Tibial artery (tissue), 4 donors: ENCODE measurements at regions not wholly inside any gene's neighbourhood (a gene's known extent, or its start where the extent isn't known, plus 50 kb on each side); places are given as distances from the start of the nearest gene placed in this dataset.

ENCODE experiments used
- DNase-seq, 2 donors: peaks; one replicate each; pipeline ENCODE4 v3.0.0-alpha.2; 2019
- H3K27ac ChIP-seq, 2 donors: fragments of 200-600 bp; sonication (generic) in 1 of 2; 1 replicate in 1 of 2; 2 replicates in 1 of 2; pipeline ENCODE4 v1.5.1; 2018 to 2019; ENCODE audit warnings: mild to moderate bottlenecking in 1 of 2
- H3K27me3 ChIP-seq, 2 donors: fragments of 200-600 bp; sonication (generic) in 1 of 2; one replicate each; pipeline versions ENCODE4 v1.5.1 to v1.6.0; 2016 to 2019
- H3K36me3 ChIP-seq, 3 donors: fragments of 200-600 bp; sonication (generic) in 2 of 3; one replicate each; pipeline ENCODE4 v1.5.1; 2016 to 2019; ENCODE audit warnings: mild to moderate bottlenecking in 2 of 3
- H3K4me1 ChIP-seq, 4 donors: fragments of 200-600 bp; sonication (generic) in 2 of 4; 1 replicate in 3 of 4; 2 replicates in 1 of 4; pipeline ENCODE4 v1.5.1; 2016 to 2019
- H3K4me3 ChIP-seq, 2 donors: fragments of 200-600 bp; sonication (generic) in 1 of 2; 1 replicate in 1 of 2; 2 replicates in 1 of 2; pipeline ENCODE4 v1.5.1; 2018 to 2019; ENCODE audit warnings: mild to moderate bottlenecking in 2 of 2
- H3K9me3 ChIP-seq, 3 donors: fragments of 200-600 bp; sonication (generic) in 1 of 3; one replicate each; pipeline ENCODE4 v1.5.1; 2016 to 2019
- CTCF ChIP-seq, 2 experiments: fragments of 200-600 bp in 1 of 2; fragments of 450-650 bp in 1 of 2; IDR thresholded peaks; one replicate each; pipeline ENCODE4 v1.5.1; 2017 to 2019; ENCODE audit warnings: antibody characterized with exemption in 2 of 2, mild to moderate bottlenecking in 1 of 2, moderate library complexity in 1 of 2
- intact Hi-C: fragments of 100-400 bp; cut with DNase I; formaldehyde crosslinking; loops from one replicate; pipeline ENCODE4 v1.15.0; 2023; ENCODE audit warnings: low total_unique reads

- no peaks in the 10 kb centered on the region for H3K36me3 ChIP-seq
- H3K27me3 ChIP-seq, result no peaks in the 10 kb centered on the region
- intact Hi-C loops, result no loop called here
- TF ChIP-seq CTCF (IDR thresholded peaks at IDR 0.05), result no peak
- no peak for DNase-seq
- H3K27ac ChIP-seq, result no peak overlapping the region
- H3K4me1 ChIP-seq, result peaks cover 0 to 6% (median under 1%) of the 10 kb centered on the region in 4 donors
- H3K9me3 ChIP-seq, result no peaks in the 10 kb centered on the region
- H3K4me3 ChIP-seq, result no peak overlapping the region
These were observed 405.1 kb upstream of the PTGER4 start for GRCh38 chr5:40274568-40274967.

DNA sequence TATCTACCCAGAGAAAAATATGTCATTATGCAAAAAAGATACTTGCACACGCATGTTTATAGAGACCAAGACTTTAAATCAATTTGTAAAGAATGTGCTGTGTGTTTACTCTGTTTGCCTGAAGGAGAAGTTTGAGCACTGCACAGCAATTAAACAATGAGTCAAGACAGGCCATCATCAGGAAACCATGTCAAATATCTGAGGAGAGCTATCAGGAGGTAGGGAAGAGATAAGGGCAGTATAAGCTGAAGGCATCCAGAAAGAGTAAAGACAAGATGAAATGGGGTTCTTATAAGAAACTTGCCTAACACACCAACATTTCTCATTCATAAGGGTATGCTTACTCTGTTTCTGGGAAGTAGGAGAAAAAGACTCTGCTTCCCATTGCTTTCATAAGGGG is 405.8 kb upstream of the PTGER4 start:
- Histone ChIP-seq H3K27ac (no peak overlapping the region), H3K9me3 (no peaks in the 10 kb centered on the region), H3K4me3 (no peak overlapping the region), H3K27me3 (no peaks in the 10 kb centered on the region), H3K36me3 (no peaks in the 10 kb centered on the region), H3K4me1 (peaks cover 0 to under 1% (median 0%) of the 10 kb centered on the region in 4 donors)
- intact Hi-C loops, result no loop called here
- no peak for DNase-seq
- TF ChIP-seq CTCF (IDR thresholded peaks at IDR 0.05), result no peak

GRCh38 chr5:40271476-40271875 is 408.2 kb upstream of the PTGER4 start:
- H3K4me3 ChIP-seq, result no peak overlapping the region
- no peak overlapping the region for H3K27ac ChIP-seq
- H3K4me1 ChIP-seq, result no peaks in the 10 kb centered on the region
- intact Hi-C loops, result no loop called here
- H3K27me3 ChIP-seq, result no peaks in the 10 kb centered on the region
- TF ChIP-seq CTCF (IDR thresholded peaks at IDR 0.05), result no peak
- H3K36me3 ChIP-seq, result no peaks in the 10 kb centered on the region
- DNase-seq, result no peak
- H3K9me3 ChIP-seq, result no peaks in the 10 kb centered on the region

GRCh38 chr5:40270274-40270845 is 409.4 kb upstream of the PTGER4 start:
- no peak for DNase-seq
- H3K9me3 ChIP-seq, result no peaks in the 10 kb centered on the region
- no peaks in the 10 kb centered on the region for H3K36me3 ChIP-seq
- no peaks in the 10 kb centered on the region for H3K27me3 ChIP-seq
- no peak overlapping the region for H3K27ac ChIP-seq
- no peak for TF ChIP-seq CTCF (IDR thresholded peaks at IDR 0.05)
- intact Hi-C loops, result no loop called here
- no peaks in the 10 kb centered on the region for H3K4me1 ChIP-seq
- H3K4me3 ChIP-seq, result no peak overlapping the region

DNA sequence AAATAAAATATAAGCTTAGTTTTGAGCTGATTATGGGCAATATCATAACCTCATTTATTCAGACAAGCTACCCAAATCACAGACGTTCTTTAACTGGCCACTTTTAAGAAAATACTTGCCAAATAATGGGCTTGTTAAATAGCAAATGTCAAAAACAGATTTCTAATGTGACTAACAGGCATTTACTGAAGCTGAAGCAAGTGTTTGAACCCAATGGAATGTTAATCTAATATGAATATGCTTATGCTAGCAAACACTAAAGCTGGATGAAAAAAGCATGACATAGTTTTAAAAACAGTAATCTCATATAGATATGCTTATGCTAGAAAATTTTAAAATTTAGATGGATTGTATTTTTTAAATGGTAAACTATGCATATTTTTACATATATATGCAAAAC is 411.6 kb upstream of the PTGER4 start:
- DNase-seq, result no peak
- no peak for TF ChIP-seq CTCF (IDR thresholded peaks at IDR 0.05)
- H3K27me3 ChIP-seq, result no peaks in the 10 kb centered on the region
- no peaks in the 10 kb centered on the region for H3K36me3 ChIP-seq
- no peak overlapping the region for H3K4me3 ChIP-seq
- no peaks in the 10 kb centered on the region for H3K4me1 ChIP-seq
- intact Hi-C loops, result no loop called here
- H3K9me3 ChIP-seq, result no peaks in the 10 kb centered on the region
- H3K27ac ChIP-seq, result no peak overlapping the region

GRCh38 chr5:40266952-40267351 is 412.8 kb upstream of the PTGER4 start:
- no peak for TF ChIP-seq CTCF (IDR thresholded peaks at IDR 0.05)
- no peaks in the 10 kb centered on the region for H3K9me3 ChIP-seq
- H3K4me1 ChIP-seq, result no peaks in the 10 kb centered on the region
- no peak for DNase-seq
- intact Hi-C loops, result no loop called here
- no peaks in the 10 kb centered on the region for H3K27me3 ChIP-seq
- no peak overlapping the region for H3K4me3 ChIP-seq
- H3K36me3 ChIP-seq, result no peaks in the 10 kb centered on the region
- no peak overlapping the region for H3K27ac ChIP-seq
